ENCODE measurements at regions not wholly inside any gene's neighbourhood (a gene's known extent, or its start where the extent isn't known, plus 50 kb on each side); places are given as distances from the start of the nearest gene placed in this dataset.

DNA sequence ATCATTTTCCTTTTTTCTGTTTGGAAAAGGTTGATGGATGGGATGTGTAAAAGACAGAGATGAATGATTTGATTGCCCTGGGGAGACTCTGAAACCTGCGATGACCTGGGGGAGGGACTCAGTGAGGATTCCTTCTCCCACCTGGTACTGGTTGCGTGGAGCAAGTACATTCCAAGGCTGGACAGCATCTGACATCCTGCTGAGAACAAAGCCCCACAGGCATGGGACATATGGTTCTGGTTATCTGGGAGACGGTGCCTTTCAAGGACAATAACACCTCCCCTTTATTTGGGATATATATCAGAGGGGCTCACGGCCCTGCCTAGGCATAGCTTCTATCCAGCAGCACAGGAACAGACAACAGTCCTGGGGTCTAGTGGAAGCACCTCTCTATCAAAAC, 527.8 kb downstream of the METTL15 start:
- no peak for DNase-seq

DNA sequence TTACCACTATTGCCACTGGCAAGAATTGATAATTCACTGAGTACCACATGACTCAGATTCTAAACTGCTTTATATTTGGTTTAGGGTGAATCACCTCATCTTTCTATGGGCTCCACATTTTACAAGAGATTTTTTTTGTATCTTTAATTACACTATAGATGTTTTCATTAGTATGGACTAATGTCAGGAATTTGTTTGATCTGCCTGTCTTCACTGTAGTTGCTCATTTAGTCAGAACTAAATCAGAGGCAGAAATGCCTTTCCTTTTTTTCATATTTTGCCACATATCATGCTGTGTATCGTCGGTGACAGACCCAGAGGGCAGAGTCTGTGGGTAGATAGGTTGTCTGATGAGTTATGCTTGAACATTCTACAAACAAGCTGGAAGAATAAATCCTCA, 524.1 kb downstream of the METTL15 start:
- no peak for DNase-seq

DNA sequence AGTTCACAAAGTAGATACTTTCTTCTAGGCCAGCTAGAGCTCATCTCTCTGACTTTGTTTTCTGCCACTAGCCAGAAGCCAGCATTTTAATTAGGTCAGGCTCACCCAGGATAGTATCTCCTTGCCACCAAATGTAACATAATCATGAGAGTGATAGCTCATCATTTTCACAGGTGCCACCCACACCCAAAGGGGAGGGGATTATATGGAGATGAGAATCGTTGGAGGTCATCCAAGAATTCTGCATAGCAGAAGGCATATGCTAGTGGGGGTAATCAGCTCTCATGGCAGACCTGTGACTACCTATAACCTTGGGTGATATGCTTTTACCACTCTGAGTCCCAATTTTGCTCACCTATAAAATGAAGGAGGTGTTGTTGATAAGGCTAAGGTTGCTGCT, 523.0 kb downstream of the METTL15 start:
- no peak for DNase-seq

DNA sequence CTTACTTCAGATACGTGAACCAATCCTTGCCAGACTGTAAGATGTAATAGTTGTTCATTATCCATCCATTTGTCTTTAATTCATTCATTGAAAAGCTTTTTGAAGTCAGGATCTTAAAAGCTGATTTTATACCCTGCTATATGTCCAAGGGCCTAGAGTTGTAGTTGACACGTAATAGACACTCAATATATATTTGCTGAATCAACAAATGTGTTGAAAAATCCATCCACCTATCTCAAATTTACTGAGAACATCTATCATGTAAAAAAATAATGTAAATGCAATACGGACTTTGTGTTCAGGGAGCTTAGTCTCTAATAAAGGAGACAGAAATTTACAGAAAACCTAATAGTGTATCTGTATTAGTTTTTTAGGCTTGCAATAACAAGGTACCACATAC, 521.0 kb downstream of the METTL15 start:
- DNase-seq = no peak

DNA sequence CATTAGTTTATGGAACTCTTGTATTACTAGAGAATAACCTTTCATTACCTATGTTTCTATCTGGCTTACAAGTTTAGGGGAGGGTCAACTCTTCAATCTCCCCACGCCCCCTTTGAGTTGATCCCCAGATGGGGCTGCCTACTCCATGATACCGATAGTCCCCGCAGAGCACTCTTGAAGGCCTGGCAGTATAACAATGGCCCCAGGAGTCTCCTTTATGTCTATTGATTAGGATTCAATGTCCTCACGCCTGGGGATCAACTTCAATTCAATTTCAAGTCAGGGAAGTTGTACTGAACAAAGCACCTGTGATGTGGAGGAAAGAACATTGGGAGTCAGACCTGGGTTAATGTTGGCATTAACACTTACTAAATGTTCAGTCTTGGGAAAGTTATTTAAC, 520.2 kb downstream of the METTL15 start:
- no peak for DNase-seq

DNA sequence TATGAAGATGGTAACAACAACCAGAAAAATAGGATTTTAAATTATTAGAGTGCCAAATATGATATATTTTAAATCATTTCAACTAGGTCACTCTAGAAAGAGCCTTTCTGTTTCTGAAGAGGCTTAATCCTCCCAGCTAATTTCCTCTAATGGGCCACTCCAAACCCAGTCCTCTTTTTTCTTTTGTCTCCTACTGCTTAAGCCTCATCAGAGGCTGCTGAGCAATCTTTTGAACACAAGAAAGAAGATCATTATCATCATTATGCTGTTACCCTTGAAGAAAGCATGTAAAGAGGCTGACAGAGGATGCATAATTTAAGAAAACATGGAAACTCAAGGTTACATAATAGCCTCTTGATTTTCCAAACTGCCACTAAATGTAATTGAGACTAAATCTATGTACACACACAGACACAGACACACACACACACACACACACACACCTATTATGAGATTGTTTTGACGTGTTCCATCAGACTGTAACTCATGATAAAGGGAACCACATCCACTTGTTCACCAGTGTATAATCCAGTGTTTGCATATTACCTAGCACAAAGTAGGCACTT, 519.6 kb downstream of the METTL15 start:
- peak; percentile 72 to 90 for DNase-seq

DNA sequence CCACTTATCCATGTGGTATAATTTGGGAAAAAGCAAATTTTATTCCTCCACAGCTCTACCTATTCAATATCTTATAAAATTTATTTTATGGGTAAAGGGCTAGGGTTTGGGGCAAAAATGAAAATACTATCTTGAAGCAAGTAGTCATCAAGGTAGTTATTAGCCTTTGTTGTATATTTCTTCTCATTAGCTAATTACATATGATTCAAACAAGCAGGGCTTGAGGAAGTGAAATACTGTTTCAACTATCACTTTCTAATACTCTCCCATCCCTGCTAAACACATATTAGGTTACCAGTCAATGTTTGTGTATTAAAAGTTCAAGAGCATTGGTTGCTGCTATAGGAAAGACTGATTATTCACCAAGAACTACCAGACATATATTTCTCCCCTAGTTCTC, 517.3 kb downstream of the METTL15 start:
- no peak for DNase-seq

DNA sequence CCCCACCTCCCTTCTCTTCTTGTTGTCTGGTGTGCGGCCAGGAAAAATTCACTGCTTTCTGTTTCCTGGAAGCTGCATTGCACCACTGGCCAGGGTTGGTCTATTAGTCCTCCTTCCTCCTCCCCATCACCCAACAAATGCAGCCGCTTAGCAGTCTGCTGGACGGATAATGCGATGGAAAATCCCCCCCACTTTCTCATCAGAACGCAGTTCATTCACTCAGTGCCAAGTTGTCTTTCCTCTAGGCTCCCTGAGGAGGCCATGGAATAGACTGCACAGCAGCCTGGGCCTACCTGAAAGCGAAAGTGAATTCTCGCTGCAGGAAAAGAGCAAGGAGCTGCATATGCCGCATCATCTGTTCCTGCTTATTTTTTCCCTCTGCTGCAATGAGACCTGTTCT, 513.6 kb downstream of the METTL15 start:
- DNase-seq = no peak

DNA sequence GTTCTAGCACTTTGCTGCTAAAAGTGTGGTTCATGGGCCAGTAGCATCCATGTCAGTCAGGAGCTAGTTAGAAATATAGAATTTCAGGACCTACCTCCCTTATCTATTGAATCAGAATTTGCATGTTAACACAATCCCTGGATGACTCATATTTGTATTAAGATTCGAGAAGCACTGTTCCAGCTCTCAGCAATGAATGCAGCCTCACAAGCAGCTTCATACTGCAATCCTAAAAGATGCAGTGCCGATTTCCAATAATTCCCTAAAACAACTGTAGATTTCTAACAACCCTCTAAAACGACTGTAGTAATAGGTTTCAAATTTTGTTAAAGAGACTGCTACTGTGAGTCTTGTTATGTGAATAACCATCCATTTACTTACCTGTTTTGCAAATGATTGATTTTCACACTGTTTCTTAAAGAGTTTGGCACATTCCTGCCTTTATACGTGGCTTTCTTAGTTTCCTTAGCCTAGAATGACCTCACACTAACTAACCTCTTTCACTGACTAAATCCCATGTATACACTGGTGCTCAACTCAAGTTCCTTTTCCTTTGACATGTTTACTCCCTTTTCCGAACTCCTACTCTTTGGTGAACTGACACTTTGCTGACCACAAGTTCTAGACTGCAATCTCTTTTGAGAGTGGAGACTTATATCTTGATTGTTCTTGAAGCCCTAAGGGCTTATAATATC, 511.8 kb downstream of the METTL15 start:
- DNase-seq = no peak

DNA sequence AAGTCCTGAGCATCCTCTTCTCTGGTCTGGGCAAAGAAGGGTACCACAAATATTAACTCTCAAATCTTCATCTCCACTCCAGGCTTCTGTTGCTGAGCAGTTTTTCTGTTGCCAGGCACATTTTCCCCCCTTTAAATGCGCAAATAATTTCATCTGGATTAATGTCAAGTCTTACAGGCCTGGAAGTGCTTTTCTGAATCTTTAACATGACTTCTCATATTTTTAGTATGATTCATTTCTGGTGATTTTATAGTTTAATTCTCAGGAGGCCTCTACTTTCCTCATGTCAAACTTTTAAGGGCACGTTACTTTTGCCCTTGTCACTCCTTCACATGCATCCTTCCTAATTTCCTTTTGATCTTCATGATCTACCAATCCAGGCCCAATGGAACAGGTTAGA, 510.2 kb downstream of the METTL15 start:
- DNase-seq = no peak

DNA sequence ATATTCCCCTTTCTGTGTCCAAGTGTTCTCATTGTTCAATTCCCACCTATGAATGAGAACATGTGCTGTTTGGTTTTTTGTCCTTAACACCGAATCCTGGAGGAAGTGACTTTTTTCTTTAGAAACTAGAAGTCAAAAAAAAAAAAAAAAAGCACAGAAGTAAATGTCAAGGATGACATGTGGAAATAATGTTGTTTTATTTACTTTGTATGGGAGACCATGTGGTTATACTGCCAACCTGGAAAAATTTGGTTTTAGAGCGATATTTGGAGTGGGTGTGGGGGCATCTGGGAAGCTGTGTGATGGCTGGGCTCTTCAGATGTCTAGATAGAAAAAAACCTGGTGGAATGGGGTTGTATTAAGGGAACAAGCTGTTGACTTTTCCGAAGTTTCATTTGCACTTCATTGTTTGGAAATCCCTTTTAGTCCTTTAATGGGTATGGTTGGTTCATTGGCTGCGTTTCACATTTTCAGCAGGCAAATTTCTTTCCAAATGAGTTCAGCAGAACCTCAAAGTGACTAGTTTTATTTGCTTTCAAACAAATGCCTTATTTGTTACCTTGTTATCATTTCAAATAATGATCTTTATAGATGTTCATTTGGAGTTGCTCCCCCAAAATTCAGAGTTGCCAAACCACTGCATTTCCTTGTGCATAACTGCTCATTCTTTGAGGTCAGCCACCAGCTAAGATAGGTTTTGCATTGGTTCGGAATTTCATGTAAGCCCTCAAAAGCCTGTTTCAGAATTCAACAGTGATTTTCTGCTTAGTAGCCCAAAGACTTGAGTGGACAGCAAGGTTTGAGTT, 508.2 kb downstream of the METTL15 start:
- DNase-seq = no peak

DNA sequence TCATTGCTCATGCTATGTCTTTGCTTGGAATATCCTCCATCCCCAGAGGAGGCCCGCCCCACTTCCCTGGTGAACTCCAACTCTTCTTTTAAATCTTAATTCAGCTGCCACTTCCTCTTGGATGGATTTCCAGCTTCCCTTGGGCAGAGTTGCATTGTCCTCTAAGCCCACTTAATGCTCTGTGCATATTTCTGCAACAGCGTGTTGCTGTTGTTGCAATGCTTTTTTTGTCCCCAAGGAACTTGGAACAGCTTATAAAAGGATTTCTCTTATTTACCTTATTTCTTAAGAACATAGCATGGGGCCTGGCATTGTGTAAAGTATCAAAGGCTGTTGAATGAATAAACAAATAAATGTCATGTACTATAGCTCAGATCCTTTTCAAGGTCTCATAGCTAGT, 507.4 kb downstream of the METTL15 start:
- DNase-seq = no peak

DNA sequence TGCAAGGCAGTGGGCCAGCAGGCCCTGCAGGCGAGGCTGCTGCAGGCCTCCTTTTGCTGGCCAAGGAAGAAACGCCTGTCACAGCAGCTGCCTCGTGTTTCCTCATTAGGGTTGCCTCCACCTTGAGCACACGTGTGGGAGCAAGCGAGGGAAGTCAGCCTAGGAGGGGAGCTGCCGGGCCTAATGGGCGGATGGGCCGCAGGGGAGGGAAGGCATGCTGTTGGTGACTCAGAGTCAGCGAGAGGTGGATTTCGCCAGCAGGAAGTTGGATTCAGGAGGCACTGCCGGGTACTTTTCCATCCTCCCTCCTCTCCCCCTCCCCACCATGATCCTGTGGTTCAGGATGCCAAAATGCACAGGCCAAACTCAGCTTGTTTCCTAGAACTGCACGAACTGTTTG, 498.7 kb downstream of the METTL15 start:
- no peak for DNase-seq

DNA sequence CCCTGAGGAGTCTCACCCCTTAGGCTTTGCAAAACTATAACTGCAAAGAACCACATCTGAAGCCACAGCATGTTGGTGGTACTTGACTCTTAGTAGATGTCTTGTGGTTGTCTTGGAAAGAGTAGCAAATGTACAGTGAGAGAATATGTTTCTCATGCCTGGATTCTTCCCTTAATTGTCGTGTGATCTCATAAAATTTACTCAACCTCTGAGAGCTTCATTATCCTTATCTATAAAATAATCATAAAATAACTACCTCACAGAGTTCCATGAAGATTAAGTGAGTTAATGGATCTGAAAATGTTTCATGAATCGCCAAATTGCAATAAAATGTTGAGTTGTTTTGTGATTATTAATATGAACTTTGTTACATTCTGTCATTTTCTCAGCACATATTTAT, 491.5 kb downstream of the METTL15 start:
- DNase-seq = no peak

DNA sequence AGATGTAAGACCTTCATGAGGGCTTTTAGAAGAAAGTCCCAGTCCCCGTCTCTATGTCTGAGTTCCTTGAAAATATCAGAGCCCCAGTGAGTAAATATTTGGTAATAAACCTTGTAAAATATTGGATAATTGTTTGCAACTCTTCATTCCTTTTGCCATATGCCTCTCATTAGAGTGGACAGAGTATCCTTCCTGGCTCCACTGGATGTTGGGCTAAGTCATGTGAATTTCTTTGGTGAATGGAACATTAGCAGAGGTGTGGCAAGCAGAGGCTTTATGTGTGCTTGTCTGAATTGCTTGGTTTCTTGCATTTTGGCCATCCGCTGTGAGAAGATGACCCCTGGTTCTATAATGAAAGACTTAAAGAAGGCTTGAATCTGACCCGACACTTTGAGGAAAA, 490.3 kb downstream of the METTL15 start:
- DNase-seq = no peak

DNA sequence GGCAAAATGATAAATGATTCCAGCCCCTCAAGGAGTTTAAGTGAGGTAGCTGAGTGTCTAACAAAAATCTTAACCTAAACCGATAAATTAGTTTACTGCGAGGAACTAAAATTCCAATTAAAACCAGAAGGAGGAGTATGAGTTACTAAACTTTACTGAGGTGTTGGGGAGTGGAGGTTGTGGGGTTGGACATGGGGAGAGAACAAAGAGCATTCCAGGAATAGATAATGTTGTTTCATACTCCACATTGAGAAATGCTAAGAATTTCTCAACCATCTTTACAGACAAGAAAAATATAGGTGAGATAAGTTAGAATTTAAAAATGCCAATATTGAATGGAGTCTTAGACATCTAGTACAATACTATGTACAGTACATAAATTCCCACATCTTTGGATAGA, 488.6 kb downstream of the METTL15 start:
- DNase-seq = no peak

DNA sequence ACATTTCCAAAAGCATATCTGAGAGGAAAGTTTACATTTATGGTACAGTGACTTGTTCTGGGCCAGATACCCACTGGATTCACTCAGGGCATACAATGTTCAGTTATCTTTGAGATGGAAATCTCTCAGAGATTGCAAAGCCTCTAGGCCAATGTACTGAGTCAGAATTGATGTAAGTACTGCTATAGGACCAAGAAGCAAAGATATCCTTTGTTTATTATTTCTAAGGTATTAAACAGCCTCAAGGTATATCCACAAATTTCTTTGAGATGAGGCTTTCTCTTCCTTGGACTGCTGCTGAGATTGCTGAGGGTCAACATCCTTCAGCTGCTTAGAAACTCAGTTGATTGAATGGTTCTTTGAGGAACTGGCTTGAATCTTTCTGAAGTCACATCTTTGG, 484.0 kb downstream of the METTL15 start:
- no peak for DNase-seq

DNA sequence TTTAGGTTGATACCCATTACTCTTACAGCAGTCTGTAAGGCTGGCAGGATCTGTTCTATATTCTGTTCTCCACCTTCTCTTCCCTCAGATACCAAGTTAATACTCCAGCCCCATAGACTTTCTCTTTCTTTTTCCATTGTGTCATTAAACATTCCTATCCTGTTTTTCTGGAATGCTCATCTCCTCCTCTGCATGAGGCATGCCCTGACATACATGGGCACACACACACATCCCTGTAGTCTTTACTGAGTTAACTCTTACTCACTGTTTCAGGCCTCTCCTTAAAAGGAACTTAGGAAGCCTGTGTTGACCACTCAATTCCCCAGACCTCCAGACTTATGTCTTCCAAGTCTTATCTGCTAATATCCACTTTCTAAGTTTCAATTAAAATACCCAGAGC, 476.8 kb downstream of the METTL15 start:
- no peak for DNase-seq

DNA sequence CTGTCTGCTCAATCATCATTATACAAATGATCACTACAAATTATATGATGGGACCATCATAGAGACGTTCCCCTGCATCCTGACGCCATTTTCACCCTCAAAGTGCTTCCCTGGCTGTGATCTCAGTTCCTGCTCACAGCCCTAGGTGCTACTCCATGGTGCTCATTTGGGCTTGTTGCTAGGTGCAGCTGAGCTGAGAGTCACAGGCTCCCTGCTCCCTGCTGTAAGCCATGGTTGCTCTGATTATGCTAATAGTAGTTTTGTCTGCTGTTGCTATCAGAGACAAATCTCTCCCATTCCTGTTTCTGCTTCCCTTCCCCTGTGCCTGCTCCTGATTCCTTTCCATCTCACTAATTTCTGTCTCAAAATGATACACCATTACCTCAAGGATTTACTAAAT, 474.3 kb downstream of the METTL15 start:
- no peak for DNase-seq

DNA sequence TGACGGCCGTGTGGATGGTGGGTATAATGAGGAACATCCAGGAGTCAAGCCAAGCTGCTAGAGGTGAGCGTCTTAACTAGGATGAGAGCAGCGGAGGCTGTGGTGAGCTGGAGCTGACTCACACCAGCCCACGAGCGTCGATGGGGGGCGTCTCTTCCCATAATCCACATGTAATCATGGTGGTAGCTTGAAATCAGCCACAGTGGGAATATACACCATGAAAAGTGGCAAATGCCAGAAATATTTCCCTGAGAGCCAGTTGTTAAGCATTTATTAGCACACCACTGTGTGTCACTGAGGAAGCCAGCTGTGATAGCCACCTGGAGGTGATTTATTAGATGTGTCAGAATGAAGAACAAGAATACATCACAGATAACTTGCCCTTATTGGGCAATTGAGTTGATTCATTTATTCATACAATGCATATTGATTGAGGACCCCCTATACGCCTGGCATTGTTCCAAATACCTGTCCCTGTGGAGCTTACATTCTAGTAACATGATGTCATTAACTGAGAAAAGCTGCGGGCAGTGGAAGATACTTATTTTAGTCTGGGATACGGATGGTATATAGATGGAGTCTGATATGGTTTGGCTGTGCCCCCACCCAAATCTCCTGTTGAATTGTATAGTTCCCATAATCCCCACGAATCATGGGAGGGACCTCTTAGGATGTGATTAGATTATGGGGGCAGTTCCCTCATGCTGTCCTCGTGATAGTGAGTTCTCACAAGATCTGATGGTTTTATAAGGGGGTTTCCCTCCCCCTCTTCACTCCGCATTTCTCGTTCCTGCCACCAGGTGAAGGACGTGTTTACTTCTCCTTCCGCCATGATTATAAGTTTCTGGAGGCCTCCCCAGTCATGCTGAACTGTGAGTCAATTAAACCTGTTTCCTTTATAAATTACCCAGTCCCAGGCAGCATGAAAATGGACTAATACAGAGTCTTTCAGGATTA, 473.4 kb downstream of the METTL15 start:
- no peak for DNase-seq

DNA sequence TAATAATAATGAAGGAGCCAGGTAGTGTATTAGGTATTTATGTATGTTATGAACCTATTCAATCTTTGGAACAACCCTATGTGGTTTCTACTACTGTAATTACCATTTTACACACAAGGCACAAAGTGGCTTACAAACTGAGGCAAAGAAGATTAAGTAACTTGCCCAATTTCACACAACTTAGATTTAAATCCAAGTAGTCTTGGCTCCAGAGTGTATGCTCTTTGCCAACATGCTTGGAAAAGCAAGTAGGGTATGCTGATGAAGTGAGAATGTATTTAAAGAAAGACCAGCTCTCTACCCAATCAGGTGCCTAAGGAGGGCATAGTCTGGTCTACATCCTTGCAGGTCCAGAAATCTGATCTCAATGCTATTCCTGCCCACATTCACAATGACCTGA, 463.2 kb downstream of the METTL15 start:
- no peak for DNase-seq

DNA sequence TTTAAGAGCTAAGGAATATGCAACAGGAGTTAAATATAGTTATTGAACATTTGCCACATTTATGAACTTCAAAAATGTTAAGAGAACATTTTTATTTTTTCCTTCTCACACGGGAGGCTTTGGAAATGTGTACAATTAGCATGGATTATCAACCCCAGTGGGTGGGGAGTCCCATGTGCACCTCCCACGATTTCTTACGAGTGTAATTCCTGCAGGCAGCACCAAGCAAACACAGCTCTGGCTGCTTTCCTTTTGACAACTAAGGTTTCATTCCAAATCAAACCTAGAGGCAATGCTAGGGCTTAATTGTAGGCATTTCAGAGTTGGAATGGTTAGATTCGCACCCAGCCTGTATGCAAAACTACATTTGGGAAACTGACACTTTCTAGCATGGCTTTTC, 460.9 kb downstream of the METTL15 start:
- DNase-seq = no peak
